Activated T-cell treated with anti-CD3 and anti-CD28 coated beads for 24 hours (primary cell): ENCODE measurements at regions not wholly inside any gene's neighbourhood (a gene's known extent, or its start where the extent isn't known, plus 50 kb on each side); places are given as distances from the start of the nearest gene placed in this dataset.

Experiments
- DNase-seq: peaks from one replicate; pipeline ENCODE4 v3.0.0-alpha.2; 2020; ENCODE audit warnings: low read depth

- DNase-seq = no peak
Measured at GRCh38 chr12:24603371-24603770, 345.5 kb downstream of the BCAT1 start.

GRCh38 chr12:24600996-24601395, 347.9 kb downstream of the BCAT1 start:
- no peak for DNase-seq

DNA sequence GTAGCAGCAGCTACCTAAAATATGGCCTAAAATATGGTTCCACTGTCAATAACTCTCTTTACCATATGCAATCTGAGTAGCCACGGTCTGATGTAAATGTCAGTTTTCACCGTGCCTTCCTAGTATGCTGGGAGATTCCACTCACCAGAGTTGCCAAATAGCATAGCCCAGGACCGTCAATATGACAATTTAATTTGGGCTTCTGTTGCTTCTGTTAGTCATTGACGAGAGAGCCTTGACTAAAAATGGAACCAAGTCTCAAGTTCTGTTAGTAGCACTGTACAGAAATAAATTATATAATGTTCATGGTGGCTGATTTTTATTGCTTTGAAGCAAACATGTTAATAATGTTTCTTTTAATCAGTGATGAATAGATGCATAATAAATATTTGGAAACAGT, 348.4 kb downstream of the BCAT1 start:
- DNase-seq = no peak

DNA sequence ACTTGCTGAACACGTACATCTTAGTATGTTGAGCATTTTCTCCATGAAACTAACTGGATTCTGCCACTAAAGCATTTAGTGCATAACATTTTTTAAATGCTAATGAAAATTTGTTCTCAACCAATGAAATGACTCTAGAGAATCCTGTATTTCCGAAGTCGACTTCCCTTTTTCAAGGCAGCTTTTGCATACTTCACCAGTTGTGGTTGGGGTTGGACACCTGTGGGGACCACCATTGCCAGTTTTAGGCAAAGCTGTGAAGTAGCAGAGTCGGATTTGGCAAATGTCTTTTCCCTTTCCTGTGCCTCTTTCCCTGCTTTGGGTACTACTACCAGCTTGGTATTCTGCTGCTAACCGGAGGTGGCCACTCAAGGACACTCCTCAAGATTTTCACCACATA, 349.2 kb downstream of the BCAT1 start:
- DNase-seq = no peak

- DNase-seq = no peak
Measured at GRCh38 chr12:24597580-24597979, 351.3 kb downstream of the BCAT1 start.

DNA sequence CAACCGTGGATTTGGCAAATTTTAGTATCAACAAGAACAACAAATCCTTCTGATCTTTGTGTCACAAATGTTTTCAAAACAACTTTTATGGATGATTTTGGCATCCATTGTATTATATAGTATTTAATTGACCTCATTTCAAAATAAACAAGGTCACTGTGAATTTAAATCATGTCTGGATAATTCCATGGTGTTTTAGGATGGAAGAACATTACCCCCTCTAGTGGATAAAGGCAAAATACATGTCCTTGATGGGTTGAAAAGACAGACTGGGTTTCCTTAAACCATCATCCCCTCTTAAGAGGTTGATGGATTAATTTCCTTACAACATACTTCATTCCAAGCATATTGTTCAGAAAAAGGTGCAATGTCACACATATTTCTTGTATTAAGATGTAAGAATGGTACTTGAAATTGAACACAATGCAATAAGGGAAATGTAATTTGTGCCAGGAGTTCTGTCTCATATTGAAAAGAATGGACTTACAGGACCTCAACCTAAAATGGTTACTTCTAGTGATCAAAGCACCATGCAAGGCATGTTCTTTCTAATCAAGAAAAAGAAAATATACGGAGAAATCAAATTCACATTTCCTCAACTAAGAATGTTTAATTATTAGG, 352.0 kb downstream of the BCAT1 start:
- no peak for DNase-seq

DNA sequence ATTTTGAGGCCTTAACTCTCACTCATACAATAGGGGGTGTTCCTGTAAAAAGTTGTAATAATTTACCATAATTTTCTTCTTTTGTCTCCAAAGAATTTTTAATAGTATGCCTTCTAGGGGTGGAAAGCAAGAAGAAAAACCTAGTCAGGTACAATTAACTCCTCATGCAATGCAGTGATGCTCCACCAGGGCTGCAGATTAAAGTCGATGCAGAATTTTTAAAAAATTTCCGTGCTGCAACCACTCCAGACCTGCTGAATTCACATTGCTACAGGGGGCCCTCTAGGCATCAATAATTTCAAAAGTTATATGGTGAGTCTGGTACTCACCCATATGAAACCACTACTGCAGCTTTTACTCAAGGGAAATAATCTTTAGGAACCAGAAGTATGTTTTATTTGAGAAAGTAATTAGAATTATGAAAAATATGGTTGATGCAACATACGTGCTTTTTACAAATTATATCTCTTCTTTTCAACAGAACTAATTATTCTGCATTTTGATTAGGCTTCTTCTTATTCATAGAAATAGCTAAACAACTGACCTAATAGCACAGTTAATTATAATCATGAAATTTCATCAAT, 353.2 kb downstream of the BCAT1 start:
- no peak for DNase-seq

DNA sequence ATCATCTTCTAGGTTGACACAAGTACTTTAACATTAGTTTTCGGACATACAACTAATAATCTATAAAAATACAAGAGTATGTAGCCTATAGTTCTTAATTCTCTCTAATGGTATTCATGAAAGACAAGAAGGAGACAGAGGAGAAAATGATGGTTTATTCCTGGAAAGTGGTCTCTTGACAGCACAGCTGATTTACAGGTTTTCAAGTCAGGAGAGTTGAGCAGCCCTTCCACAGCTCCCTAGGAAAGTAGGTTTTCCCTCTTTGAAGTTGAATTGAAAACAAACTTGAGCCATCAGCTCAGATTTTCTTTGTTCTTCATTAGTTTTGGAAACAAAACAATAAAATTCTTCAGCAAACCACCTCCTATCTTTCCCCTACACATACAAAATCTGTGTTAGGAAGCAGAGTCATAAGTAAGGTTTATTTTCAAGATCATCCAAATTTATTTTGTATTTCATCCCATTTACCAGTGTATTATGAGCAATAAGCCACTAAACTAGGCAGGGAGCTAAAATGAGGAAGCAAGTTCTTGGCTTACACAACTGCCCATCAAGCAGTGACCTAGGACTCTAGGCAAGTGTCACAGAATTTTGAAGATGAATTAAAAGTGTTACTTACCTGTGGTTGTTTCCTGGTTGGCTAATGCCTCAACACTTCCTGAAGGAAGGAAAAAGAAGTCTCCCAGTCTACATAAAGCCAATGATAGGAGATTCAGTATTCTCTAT, 357.0 kb downstream of the BCAT1 start:
- DNase-seq = no peak

- no peak for DNase-seq
Measured at GRCh38 chr12:24591079-24591626, 357.7 kb downstream of the BCAT1 start.

DNA sequence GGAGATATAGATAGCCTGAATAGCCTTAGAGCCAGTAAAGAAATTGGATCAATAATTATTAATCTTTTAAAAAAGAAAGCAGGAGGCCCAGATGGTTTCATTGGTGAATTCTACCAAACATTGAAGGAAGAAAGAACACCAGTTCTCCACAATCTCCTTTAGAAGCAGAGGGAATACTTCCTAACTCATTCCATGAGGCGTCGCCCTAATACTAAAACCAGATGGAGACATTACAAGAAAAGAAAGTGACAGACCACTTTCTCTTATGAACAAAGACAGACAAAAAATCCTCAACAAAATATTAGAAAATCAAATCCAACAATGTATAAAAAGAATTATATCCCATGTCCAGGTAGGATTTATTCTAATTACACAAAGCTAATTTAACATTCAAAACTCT, 362.6 kb downstream of the BCAT1 start:
- no peak for DNase-seq

DNA sequence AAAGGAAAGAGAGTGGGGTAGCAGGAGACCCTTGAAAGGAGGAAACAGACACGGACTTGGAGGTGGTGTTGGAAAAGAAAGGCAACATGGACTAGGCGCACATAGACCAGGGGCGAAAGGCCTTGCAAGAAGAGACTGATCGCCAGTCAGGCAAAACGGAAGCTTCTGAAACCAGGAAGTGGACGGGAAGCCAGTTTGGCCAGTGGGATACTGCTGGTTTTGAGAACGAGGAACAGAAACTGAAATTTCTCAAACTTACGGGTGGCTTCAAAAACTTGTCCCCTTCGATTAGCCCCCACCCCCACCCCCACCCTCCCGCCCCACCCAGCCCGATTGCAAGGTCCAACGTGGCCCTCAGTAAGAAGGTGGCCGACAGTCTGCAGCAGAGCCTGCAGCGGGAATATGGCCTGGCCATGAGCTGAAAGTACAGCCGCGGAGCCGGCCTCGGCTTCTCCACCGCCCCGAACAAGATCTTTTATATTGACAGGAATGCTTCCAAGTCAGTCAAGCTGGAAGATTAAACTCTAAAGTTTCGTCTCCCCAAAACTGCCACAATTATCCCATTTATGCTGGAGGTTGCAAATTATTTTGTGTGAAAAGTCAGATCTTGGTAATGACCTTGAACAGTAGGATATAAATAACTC, 364.7 kb downstream of the BCAT1 start:
- no peak for DNase-seq

- DNase-seq = no peak
Measured at GRCh38 chr12:24582954-24583601, 365.8 kb downstream of the BCAT1 start.

DNA sequence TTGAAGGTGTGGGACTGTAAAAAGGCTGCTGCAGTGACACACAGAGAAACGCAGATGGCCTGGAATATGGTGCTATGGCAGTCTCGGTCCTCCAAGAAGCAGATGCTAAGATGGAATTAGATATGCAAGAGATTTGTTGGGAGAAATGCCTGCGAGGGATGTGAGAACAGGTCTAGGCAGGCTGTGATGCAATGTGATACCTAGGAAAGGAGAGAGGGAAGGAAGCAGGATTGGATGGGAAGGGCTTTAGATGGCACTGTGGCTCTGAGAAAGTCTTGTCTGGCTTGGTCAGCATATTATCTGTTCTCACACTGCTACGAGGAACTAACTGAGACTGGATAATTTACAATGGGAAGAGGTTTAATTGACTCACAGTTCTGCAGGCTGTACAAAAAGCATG, 374.4 kb downstream of the BCAT1 start:
- no peak for DNase-seq

GRCh38 chr12:24573621-24574020, 375.3 kb downstream of the BCAT1 start:
- DNase-seq = no peak

DNA sequence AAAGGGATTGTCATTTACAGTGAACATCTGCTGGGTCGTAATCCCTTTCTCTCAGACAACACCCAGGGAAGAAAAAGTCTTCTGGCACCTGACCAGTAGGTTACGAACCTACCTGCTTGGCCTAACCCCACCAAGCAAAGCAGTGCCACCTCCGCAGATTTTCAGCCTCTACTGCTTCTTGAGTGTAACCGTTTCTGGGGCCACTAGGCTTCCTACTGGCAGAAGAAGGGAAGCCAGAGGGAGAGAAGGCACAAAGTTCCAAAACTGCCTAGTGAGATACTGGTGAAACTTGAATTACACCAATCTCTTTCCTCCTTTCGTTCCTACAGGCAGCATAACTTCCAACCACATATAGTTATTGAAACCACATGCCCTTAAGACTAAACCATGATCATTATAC, 383.6 kb downstream of the BCAT1 start:
- DNase-seq = no peak

DNA sequence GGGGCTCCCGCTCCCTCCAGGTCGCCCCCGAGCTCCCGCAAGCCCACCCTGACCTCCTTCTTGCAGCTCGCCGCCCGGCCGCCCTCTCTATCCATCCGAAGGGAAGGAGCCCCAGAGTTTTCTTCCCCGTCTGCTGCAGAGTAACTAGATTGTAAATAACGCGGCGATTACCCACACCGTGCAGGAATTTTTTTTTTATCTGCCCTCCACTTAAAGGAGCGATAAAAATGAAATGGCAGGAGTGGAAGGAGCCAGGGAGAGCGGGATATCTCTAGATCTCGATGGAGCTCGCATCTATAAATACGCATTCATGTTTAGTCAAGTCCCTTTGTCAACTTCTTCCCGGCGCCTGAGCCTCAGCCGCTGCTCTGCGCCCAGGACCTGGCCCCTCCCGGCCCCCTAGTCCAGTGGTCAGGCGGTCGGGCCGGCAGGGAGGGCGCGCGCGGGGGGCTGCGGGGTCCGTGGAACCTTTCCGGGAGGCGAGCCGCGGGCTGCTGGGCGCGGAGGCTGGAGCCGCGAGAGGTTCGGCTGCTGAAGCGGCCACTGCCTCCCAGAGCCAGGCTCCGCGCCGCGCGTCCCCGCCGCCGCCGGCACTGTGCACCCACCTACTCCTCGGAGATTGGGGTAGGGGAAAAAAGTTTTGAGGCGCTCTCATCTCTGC, 386.0 kb downstream of the BCAT1 start:
- no peak for DNase-seq

GRCh38 chr12:24561882-24562770, 386.8 kb downstream of the BCAT1 start:
- no peak for DNase-seq

DNA sequence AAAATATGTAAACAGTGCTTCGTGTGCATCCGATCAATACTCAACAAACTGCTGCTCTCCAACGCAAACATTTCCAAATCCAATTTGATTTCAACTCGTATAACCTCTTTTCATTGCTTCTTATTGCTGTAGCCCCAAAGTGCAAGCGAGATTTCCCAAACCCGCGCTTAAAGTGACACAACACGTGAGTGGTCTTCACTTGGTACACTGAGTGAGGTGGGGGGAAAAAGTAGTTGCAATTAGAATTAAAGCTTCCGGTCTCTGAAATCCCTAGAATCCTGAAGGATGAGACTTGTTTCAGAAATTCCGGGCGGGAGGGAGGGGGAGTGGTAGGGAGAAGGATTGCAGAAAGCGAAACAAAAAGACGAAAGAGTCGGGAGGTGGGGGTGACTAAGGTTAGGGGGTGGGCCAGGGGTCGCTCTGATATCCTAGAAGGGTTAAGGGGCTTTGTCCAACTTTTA, 387.5 kb downstream of the BCAT1 start:
- DNase-seq = no peak

DNA sequence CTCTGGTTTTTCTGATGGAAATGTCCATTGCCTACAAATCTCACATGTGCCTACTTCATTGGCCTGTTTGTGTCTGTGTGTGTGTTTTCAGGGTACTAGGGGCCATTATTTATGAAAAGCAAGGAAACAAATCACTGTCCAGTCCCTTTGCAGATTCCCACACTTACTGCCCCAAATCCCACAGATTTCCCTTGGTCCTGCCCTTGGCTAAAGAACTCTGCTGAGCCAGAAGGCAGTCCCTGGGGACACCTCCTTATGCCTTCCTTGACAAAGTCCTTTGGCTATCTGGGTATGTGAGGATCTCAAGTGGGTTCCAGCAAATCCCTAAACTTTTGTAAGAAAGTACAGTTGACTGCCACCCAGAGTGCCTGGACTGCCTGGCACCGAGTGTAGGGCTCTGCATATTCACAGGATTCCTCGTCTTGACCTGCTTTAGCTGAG, 388.1 kb downstream of the BCAT1 start:
- no peak for DNase-seq

DNA sequence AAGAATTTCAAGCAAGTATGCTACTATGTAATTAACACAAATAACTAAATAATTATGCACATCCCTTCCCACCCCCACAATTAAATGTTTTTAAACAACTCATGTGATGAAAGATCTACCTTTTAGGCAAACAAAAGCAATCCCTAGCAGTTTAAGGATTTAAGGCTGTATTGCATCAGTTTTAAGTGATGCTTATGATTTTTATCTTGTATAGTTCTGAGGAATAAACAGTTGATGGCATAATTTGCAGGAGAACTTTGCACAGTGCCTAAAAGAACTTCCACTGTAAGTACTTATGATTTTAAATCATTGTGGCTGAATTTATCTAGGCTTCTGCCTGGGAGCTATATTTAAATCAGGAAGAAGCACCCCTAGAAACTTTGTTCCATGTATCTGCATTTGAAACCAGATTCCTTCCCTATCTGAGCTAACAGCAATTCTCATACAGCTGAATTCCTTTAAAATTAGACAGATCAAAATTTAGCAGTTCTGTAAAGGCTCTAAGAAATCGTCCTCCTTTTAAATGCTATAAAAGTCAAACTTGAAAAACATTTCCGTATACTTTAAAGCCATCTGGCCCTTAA, 388.6 kb downstream of the BCAT1 start:
- DNase-seq = no peak
